ENCODE measurements at regions not wholly inside any gene's neighbourhood (a gene's known extent, or its start where the extent isn't known, plus 50 kb on each side); places are given as distances from the start of the nearest gene placed in this dataset.

DNA sequence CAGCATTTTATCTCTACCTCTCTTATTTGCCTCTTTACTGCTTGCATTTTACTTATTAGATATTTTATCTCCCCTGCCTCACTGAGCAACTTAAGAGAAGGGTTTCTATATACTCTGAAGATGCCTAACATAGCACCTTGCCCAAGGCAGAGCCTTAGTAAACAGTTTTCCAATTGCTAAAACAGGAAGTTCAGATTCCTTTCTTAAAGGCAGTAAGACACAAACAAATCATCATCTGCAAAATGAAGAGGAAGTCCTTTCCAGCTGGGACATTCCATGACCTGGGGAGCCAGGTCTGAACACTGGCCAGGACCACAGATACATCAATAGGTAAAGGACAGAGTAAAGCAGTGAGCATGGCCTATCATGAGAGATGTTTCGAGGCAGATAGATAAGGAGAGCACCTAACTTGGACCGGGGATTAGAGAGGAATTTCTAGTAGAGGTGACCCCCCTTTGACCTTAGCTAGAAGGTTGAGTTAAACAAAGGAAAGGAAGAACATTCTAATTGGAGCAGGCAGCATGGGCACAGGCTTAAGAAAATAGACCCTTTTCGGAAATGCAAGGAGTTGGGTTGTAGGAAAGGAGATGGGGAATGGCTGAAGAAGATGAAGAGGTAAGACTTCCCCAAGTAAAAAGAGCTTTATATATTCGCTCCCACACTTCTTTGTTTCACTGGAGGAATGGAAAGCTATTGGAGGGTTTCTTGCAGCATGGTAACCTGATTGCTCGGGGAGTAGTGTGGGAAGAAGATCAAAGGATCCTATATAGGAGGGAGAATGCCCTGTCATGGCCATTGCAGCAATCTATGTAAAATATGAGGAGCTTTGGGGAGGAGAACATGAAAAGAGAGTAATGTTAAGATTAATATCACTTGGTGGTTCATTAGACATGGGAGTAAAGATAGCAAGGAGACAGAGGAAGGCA, 94.8 kb downstream of the PHLDA1 start:
- ChIA-PET POLR2A (interaction anchor here (0.6 to 0.7 kb wide), 2 partner anchors 193 to 249 kb away, joined by 3 to 5 read pairs; no protein-coding TSS in a partner anchor), CTCF (interaction anchor here (0.6 to 0.8 kb wide), 2 partner anchors 41 to 76 kb away, joined by 3 to 5 read pairs; no protein-coding TSS in a partner anchor)
- peaks cover 7% of the 10 kb centered on the region for H3K4me1 Mint-ChIP-seq (ENCODE audit: low read depth, unreplicated experiment)
- H3K4me3 Mint-ChIP-seq (ENCODE audit: unreplicated experiment) = no peak overlapping the region
- Histone ChIP-seq H3K9me3 (no peaks in the 10 kb centered on the region; the same call in 1 of the 2 replicates), H3K36me3 (ENCODE audit: control insufficient read depth, insufficient read depth, low read length) (no peaks in the 10 kb centered on the region), H3K4me3 (ENCODE audit: low read depth, low read length) (no peak overlapping the region), H3K4me1 (peaks cover 43% of the 10 kb centered on the region), H3K27me3 (replicated peaks; ENCODE audit: control insufficient read depth, insufficient read depth, low read length) (no peaks in the 10 kb centered on the region)
- no peaks in the 10 kb centered on the region for H3K27me3 Mint-ChIP-seq (ENCODE audit: insufficient read depth, unreplicated experiment)
- DNase-seq = peak in 1 of 2 experiments; percentile 30
- H3K27ac Mint-ChIP-seq (ENCODE audit: unreplicated experiment) = no peak overlapping the region
- intact Hi-C loops (cut with micrococcal nuclease; ENCODE audit: unreplicated experiment) = no loop called here
- H3K9me3 Mint-ChIP-seq (ENCODE audit: unreplicated experiment) = no peaks in the 10 kb centered on the region
- TF ChIP-seq, protein P1, sequence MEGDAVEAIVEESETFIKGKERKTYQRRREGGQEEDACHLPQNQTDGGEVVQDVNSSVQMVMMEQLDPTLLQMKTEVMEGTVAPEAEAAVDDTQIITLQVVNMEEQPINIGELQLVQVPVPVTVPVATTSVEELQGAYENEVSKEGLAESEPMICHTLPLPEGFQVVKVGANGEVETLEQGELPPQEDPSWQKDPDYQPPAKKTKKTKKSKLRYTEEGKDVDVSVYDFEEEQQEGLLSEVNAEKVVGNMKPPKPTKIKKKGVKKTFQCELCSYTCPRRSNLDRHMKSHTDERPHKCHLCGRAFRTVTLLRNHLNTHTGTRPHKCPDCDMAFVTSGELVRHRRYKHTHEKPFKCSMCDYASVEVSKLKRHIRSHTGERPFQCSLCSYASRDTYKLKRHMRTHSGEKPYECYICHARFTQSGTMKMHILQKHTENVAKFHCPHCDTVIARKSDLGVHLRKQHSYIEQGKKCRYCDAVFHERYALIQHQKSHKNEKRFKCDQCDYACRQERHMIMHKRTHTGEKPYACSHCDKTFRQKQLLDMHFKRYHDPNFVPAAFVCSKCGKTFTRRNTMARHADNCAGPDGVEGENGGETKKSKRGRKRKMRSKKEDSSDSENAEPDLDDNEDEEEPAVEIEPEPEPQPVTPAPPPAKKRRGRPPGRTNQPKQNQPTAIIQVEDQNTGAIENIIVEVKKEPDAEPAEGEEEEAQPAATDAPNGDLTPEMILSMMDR (IDR thresholded peaks at IDR 0.05; ENCODE audit: insufficient read depth in 1 of 2, low read depth in 1 of 2, low read length in 1 of 2, severe bottlenecking in 1 of 2, unreplicated experiment in 1 of 2) = no peak
- peaks cover 4% of the 10 kb centered on the region for H3K36me3 Mint-ChIP-seq (ENCODE audit: insufficient read depth, unreplicated experiment)
- no TSS peak for BruUV-seq (replicated peaks)

DNA sequence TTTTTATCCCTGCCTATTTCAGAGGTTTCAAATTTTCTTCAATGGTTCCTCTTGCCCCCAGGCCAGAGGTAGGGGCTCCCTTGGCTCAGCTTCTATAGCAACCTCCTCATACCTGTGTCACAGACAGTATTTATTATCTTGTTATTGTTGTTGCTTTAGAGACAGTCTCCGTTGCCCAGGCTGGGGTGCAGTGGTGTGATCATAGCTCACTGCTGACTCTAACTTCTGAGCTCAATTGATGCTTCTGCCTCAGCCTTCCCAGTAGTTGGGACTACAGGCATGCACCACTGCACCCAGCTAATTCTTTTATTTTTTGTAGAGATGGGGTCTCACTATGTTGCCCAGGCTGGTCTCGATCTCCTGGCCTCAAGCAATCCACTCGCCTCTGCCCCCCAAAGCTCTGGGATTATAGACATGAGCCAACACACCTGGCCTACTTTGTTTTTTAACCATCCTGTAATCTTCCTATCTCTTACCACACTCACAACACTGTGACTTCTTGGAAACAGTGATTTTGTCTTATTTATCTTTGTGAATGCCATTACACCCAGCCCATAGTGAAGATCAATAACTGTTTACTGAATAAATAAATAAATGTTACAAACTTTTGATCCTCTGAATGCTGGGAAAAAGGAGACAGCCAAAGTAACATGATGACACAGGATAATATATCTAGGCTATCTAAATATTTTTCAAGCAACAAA, 95.9 kb downstream of the PHLDA1 start:
- no peaks in the 10 kb centered on the region for H3K27me3 Mint-ChIP-seq (ENCODE audit: insufficient read depth, unreplicated experiment)
- DNase-seq = no peak
- H3K4me1 ChIP-seq = peaks cover 43% of the 10 kb centered on the region

DNA sequence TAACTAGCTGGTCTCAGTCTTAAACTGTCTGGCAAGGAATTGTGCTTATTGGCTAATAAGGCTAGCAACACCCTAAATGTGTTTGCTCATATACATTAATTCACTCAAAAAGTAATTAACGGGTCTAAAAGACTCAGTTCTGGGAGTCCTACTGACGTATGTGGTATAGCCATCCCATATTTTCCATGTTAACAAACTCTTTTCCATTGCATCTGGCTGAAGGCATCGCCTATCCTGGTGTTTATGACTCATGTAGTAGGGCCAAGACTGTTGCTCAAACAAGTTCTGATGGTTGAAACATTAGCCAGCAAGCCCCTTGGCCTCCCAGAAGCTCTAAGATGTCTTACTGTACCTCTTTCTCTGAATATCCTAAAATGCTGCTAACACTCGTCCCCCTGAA, 98.5 kb downstream of the PHLDA1 start:
- ChIA-PET CTCF (no interaction called here), POLR2A (no interaction called here)
- Histone ChIP-seq H3K36me3 (ENCODE audit: control insufficient read depth, insufficient read depth, low read length) (no peaks in the 10 kb centered on the region), H3K9me3 (no peaks in the 10 kb centered on the region), H3K4me1 (peaks cover 43% of the 10 kb centered on the region), H3K27me3 (replicated peaks; ENCODE audit: control insufficient read depth, insufficient read depth, low read length) (no peaks in the 10 kb centered on the region), H3K4me3 (ENCODE audit: low read depth, low read length) (no peak overlapping the region)
- intact Hi-C loops (cut with micrococcal nuclease; ENCODE audit: unreplicated experiment) = no loop called here
- no peak overlapping the region for H3K27ac Mint-ChIP-seq (ENCODE audit: unreplicated experiment)
- no peaks in the 10 kb centered on the region for H3K36me3 Mint-ChIP-seq (ENCODE audit: insufficient read depth, unreplicated experiment)
- H3K4me1 Mint-ChIP-seq (ENCODE audit: low read depth, unreplicated experiment) = peaks cover 8% of the 10 kb centered on the region
- H3K4me3 Mint-ChIP-seq (ENCODE audit: unreplicated experiment) = no peak overlapping the region
- DNase-seq = no peak
- TF ChIP-seq, protein P1 (IDR thresholded peaks at IDR 0.05; ENCODE audit: insufficient read depth in 1 of 2, low read depth in 1 of 2, low read length in 1 of 2, severe bottlenecking in 1 of 2, unreplicated experiment in 1 of 2) = no peak
- no TSS peak for BruUV-seq (replicated peaks)
- peaks cover 9% of the 10 kb centered on the region for H3K9me3 Mint-ChIP-seq (ENCODE audit: unreplicated experiment)
- no peaks in the 10 kb centered on the region for H3K27me3 Mint-ChIP-seq (ENCODE audit: insufficient read depth, unreplicated experiment)

More for the DNA sequence above, 95.9 kb downstream of the PHLDA1 start:
- Mint-ChIP-seq H3K9me3 (ENCODE audit: unreplicated experiment) (no peaks in the 10 kb centered on the region), H3K4me1 (ENCODE audit: low read depth, unreplicated experiment) (peaks cover 8% of the 10 kb centered on the region), H3K36me3 (ENCODE audit: insufficient read depth, unreplicated experiment) (peaks cover 3% of the 10 kb centered on the region), H3K27ac (ENCODE audit: unreplicated experiment) (no peak overlapping the region), H3K4me3 (ENCODE audit: unreplicated experiment) (no peak overlapping the region)
- H3K27me3 ChIP-seq (replicated peaks; ENCODE audit: control insufficient read depth, insufficient read depth, low read length) = no peaks in the 10 kb centered on the region
- ChIA-PET CTCF (no interaction called here), POLR2A (no interaction called here)
- TF ChIP-seq, protein P1 (IDR thresholded peaks at IDR 0.05; ENCODE audit: insufficient read depth in 1 of 2, low read depth in 1 of 2, low read length in 1 of 2, severe bottlenecking in 1 of 2, unreplicated experiment in 1 of 2) = no peak
- intact Hi-C loops (cut with micrococcal nuclease; ENCODE audit: unreplicated experiment) = no loop called here
- no peak overlapping the region for H3K4me3 ChIP-seq (ENCODE audit: low read depth, low read length)
- no peaks in the 10 kb centered on the region for H3K36me3 ChIP-seq (ENCODE audit: control insufficient read depth, insufficient read depth, low read length)
- BruUV-seq (replicated peaks) = no TSS peak
- H3K9me3 ChIP-seq = no peaks in the 10 kb centered on the region; the same call in 1 of the 2 replicates
